ENCODE measurements at regions not wholly inside any gene's neighbourhood (a gene's known extent, or its start where the extent isn't known, plus 50 kb on each side); places are given as distances from the start of the nearest gene placed in this dataset.

DNA sequence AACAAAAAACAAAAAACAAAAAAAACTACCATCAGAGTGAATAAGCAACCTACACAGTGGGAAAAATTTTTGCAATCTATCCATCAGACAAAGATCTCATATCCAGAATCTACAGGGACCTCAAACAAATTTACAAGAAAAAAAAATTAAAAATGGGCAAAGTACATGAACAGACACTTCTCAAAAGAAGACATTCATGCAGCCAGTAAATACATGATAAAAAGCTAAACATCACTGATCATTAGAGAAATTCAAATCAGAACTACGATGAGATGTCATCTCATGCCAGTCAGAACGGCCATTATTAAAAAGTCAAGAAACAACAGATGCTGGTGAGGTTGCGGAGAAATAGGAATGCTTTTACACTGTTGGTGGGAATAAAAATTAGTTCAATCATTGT lies 466.5 kb upstream of the ATXN7L3B start:
- TF ChIP-seq Cebpa-rat (IDR thresholded peaks at IDR 0.05) = no peak
- Histone ChIP-seq H3K9ac (no peak overlapping the region), H4K20me1 (no peaks in the 10 kb centered on the region), H3K4me3 (no peak overlapping the region), H3K9me3 (replicated peaks in 1 of 11) (peaks cover 0 to 12% (median 0%) of the 10 kb centered on the region in 11 experiments; a peak in 7 of 22 replicates), H3K36me3 (no peaks in the 10 kb centered on the region), H3K4me2 (no peak overlapping the region), H3K27me3 (no peaks in the 10 kb centered on the region), H3K4me1 (no peaks in the 10 kb centered on the region), H3K27ac (no peak overlapping the region)

DNA sequence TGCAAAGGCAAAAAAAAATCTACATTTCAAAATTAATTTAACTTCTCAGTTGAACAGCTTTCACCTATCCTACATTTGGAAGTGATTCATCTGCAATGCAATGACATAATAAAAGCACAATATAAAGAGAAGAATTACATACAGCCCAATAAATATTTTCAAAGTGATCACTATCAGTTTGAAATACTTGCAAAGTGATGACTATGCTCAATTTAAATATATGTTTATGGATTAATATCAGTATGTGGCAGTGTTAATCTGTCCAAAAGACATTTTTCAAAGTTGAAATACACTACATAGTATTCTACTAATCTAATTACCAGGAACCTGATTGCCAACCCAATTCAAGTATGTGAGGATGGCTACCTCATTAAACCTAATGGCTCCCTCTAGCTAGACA lies 460.7 kb upstream of the ATXN7L3B start:
- Histone ChIP-seq H3K4me1 (no peaks in the 10 kb centered on the region), H4K20me1 (no peaks in the 10 kb centered on the region), H3K4me3 (no peak overlapping the region), H3K27me3 (no peaks in the 10 kb centered on the region), H3K9me3 (replicated peaks in 1 of 11) (no peaks in the 10 kb centered on the region), H3K27ac (no peak overlapping the region), H3K4me2 (no peak overlapping the region), H3K9ac (no peak overlapping the region), H3K36me3 (no peaks in the 10 kb centered on the region)
- TF ChIP-seq Cebpa-rat (IDR thresholded peaks at IDR 0.05) = no peak

- H3K4me3 ChIP-seq = no peak overlapping the region
- no peak for TF ChIP-seq Cebpa-rat (IDR thresholded peaks at IDR 0.05)
- H3K36me3 ChIP-seq = no peaks in the 10 kb centered on the region
- no peak overlapping the region for H3K4me2 ChIP-seq
- H3K4me1 ChIP-seq = no peaks in the 10 kb centered on the region
- no peaks in the 10 kb centered on the region for H3K9me3 ChIP-seq (replicated peaks in 1 of 11)
- no peak overlapping the region for H3K9ac ChIP-seq
- H3K27ac ChIP-seq = no peak overlapping the region
- H4K20me1 ChIP-seq = no peaks in the 10 kb centered on the region
- no peaks in the 10 kb centered on the region for H3K27me3 ChIP-seq
Measured at GRCh38 chr12:74105434-74105833, 432.2 kb upstream of the ATXN7L3B start.

- no peak for TF ChIP-seq Cebpa-rat (IDR thresholded peaks at IDR 0.05)
- Histone ChIP-seq H4K20me1 (no peaks in the 10 kb centered on the region), H3K9me3 (replicated peaks in 1 of 11) (no peaks in the 10 kb centered on the region), H3K4me3 (no peak overlapping the region), H3K9ac (no peak overlapping the region), H3K4me1 (no peaks in the 10 kb centered on the region), H3K36me3 (no peaks in the 10 kb centered on the region), H3K4me2 (no peak overlapping the region), H3K27ac (no peak overlapping the region), H3K27me3 (no peaks in the 10 kb centered on the region)
Measured at GRCh38 chr12:74108729-74109128, 428.9 kb upstream of the ATXN7L3B start.

GRCh38 chr12:74111688-74112360 lies 425.8 kb upstream of the ATXN7L3B start:
- H3K27me3 ChIP-seq = no peaks in the 10 kb centered on the region
- H3K9me3 ChIP-seq (replicated peaks in 1 of 11) = no peaks in the 10 kb centered on the region
- no peaks in the 10 kb centered on the region for H4K20me1 ChIP-seq
- H3K4me2 ChIP-seq = no peak overlapping the region
- H3K9ac ChIP-seq = no peak overlapping the region
- H3K4me3 ChIP-seq = no peak overlapping the region
- TF ChIP-seq Cebpa-rat (IDR thresholded peaks at IDR 0.05) = no peak
- no peaks in the 10 kb centered on the region for H3K4me1 ChIP-seq
- no peaks in the 10 kb centered on the region for H3K36me3 ChIP-seq
- H3K27ac ChIP-seq = no peak overlapping the region

GRCh38 chr12:74119811-74120362 lies 417.7 kb upstream of the ATXN7L3B start:
- no peak for TF ChIP-seq Cebpa-rat (IDR thresholded peaks at IDR 0.05)

DNA sequence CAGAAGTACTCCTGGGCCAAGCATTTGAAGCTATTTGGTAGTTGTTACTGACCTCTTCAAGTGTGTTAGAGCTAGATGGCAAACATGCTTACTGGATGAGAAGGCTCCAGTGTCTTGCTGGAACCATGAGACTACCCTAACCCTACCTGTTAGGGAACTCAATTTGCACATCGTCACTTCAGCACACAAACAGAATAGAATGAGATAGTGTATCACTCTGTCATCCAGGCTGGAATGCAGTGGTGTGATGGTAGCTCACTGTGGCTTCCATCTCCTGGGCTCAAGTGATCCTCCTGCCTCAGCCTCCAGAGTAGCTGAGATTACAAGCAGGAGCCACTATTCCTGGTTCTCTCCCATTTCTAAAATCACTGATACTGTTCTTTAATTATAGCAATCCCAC lies 417.0 kb upstream of the ATXN7L3B start:
- TF ChIP-seq Cebpa-rat (IDR thresholded peaks at IDR 0.05) = no peak
- Histone ChIP-seq H3K4me3 (no peak overlapping the region), H3K27ac (no peak overlapping the region), H4K20me1 (no peaks in the 10 kb centered on the region), H3K27me3 (no peaks in the 10 kb centered on the region), H3K9me3 (replicated peaks in 1 of 11) (no peaks in the 10 kb centered on the region), H3K36me3 (no peaks in the 10 kb centered on the region), H3K9ac (no peak overlapping the region), H3K4me1 (no peaks in the 10 kb centered on the region), H3K4me2 (no peak overlapping the region)

More at GRCh38 chr12:74119811-74120362, 417.7 kb upstream of the ATXN7L3B start:
- Histone ChIP-seq H3K27ac (no peak overlapping the region), H3K36me3 (no peaks in the 10 kb centered on the region), H3K4me3 (no peak overlapping the region), H4K20me1 (no peaks in the 10 kb centered on the region), H3K4me1 (no peaks in the 10 kb centered on the region), H3K9me3 (replicated peaks in 1 of 11) (no peaks in the 10 kb centered on the region), H3K4me2 (no peak overlapping the region), H3K9ac (no peak overlapping the region), H3K27me3 (no peaks in the 10 kb centered on the region)

GRCh38 chr12:74129702-74130101 lies 407.9 kb upstream of the ATXN7L3B start:
- no peaks in the 10 kb centered on the region for H3K9me3 ChIP-seq (replicated peaks in 1 of 11)

GRCh38 chr12:74144396-74144795 lies 393.2 kb upstream of the ATXN7L3B start:
- H3K27ac ChIP-seq = no peak overlapping the region

More at GRCh38 chr12:74129702-74130101, 407.9 kb upstream of the ATXN7L3B start:
- Histone ChIP-seq H3K4me1 (no peaks in the 10 kb centered on the region), H4K20me1 (no peaks in the 10 kb centered on the region), H3K27me3 (no peaks in the 10 kb centered on the region), H3K4me3 (no peak overlapping the region), H3K9ac (no peak overlapping the region), H3K36me3 (no peaks in the 10 kb centered on the region), H3K27ac (no peak overlapping the region), H3K4me2 (no peak overlapping the region)
- no peak for TF ChIP-seq Cebpa-rat (IDR thresholded peaks at IDR 0.05)

GRCh38 chr12:74145328-74145727 lies 392.3 kb upstream of the ATXN7L3B start:
- Histone ChIP-seq H3K9me3 (replicated peaks in 1 of 11) (no peaks in the 10 kb centered on the region), H3K27ac (no peak overlapping the region), H3K4me3 (no peak overlapping the region), H3K4me1 (no peaks in the 10 kb centered on the region), H3K4me2 (no peak overlapping the region), H3K27me3 (no peaks in the 10 kb centered on the region), H3K36me3 (no peaks in the 10 kb centered on the region), H3K9ac (no peak overlapping the region), H4K20me1 (no peaks in the 10 kb centered on the region)
- no peak for TF ChIP-seq Cebpa-rat (IDR thresholded peaks at IDR 0.05)

More at GRCh38 chr12:74144396-74144795, 393.2 kb upstream of the ATXN7L3B start:
- H3K4me2 ChIP-seq = no peak overlapping the region
- no peaks in the 10 kb centered on the region for H3K9me3 ChIP-seq (replicated peaks in 1 of 11)
- no peak overlapping the region for H3K4me3 ChIP-seq
- no peaks in the 10 kb centered on the region for H3K36me3 ChIP-seq
- no peaks in the 10 kb centered on the region for H4K20me1 ChIP-seq
- H3K27me3 ChIP-seq = no peaks in the 10 kb centered on the region
- H3K9ac ChIP-seq = no peak overlapping the region
- TF ChIP-seq Cebpa-rat (IDR thresholded peaks at IDR 0.05) = no peak
- no peaks in the 10 kb centered on the region for H3K4me1 ChIP-seq
